Urothelium cell line (cell line): ENCODE measurements at regions not wholly inside any gene's neighbourhood (a gene's known extent, or its start where the extent isn't known, plus 50 kb on each side); places are given as distances from the start of the nearest gene placed in this dataset.

Experiments used
- DNase-seq: peaks from one replicate; pipeline ENCODE4 v3.0.0; 2011; ENCODE audit warnings: low spot score, mixed read lengths
- FAIRE-seq: peaks from 2 replicates; lab custom pipeline; 2011; peaks lifted over from hg19 to GRCh38; lab: Jason Lieb, UNC

- DNase-seq (no peak), FAIRE-seq (no peak)
Observed at GRCh38 chr6:156392648-156393047, 384.5 kb upstream of the ARID1B start.

- FAIRE-seq (no peak), DNase-seq (no peak)
Observed at GRCh38 chr6:156391977-156392376, 385.2 kb upstream of the ARID1B start.

- DNase-seq = no peak
Observed at GRCh38 chr6:156391061-156391672, 386.0 kb upstream of the ARID1B start.

GRCh38 chr6:156390621-156391020 lies 386.6 kb upstream of the ARID1B start:
- no peak for FAIRE-seq
- DNase-seq = no peak

More at GRCh38 chr6:156391061-156391672, 386.0 kb upstream of the ARID1B start:
- FAIRE-seq = no peak

- no peak for DNase-seq
- no peak for FAIRE-seq
Observed at GRCh38 chr6:156389296-156389695, 387.9 kb upstream of the ARID1B start.

- DNase-seq (no peak), FAIRE-seq (no peak)
Observed at GRCh38 chr6:156387472-156387871, 389.7 kb upstream of the ARID1B start.

- FAIRE-seq = no peak
- no peak for DNase-seq
Observed at GRCh38 chr6:156383059-156383458, 394.1 kb upstream of the ARID1B start.

GRCh38 chr6:156379392-156380289 lies 397.5 kb upstream of the ARID1B start:
- DNase-seq (no peak), FAIRE-seq (no peak)

- FAIRE-seq (no peak), DNase-seq (no peak)
Observed at GRCh38 chr6:156378853-156379252, 398.3 kb upstream of the ARID1B start.

GRCh38 chr6:156376091-156376490 lies 401.1 kb upstream of the ARID1B start:
- FAIRE-seq (no peak), DNase-seq (no peak)

- no peak for DNase-seq
- no peak for FAIRE-seq
Observed at GRCh38 chr6:156359912-156360311, 417.3 kb upstream of the ARID1B start.

- FAIRE-seq = no peak
Observed at GRCh38 chr6:156352861-156353260, 424.3 kb upstream of the ARID1B start.

GRCh38 chr6:156351346-156351966 lies 425.7 kb upstream of the ARID1B start:
- no peak for FAIRE-seq

More at GRCh38 chr6:156352861-156353260, 424.3 kb upstream of the ARID1B start:
- no peak for DNase-seq

GRCh38 chr6:156350337-156350736 lies 426.8 kb upstream of the ARID1B start:
- no peak for DNase-seq
- FAIRE-seq = no peak

More at GRCh38 chr6:156351346-156351966, 425.7 kb upstream of the ARID1B start:
- no peak for DNase-seq

GRCh38 chr6:156348849-156349248 lies 428.3 kb upstream of the ARID1B start:
- no peak for DNase-seq
- FAIRE-seq = no peak

- no peak for DNase-seq
- no peak for FAIRE-seq
Observed at GRCh38 chr6:156348424-156348823, 428.8 kb upstream of the ARID1B start.

GRCh38 chr6:156347656-156348055 lies 429.5 kb upstream of the ARID1B start:
- DNase-seq (no peak), FAIRE-seq (no peak)

- DNase-seq = no peak
- no peak for FAIRE-seq
Observed at GRCh38 chr6:156347246-156347645, 429.9 kb upstream of the ARID1B start.

- FAIRE-seq = no peak
- DNase-seq = no peak
Observed at GRCh38 chr6:156345700-156346099, 431.5 kb upstream of the ARID1B start.

GRCh38 chr6:156344491-156344890 lies 432.7 kb upstream of the ARID1B start:
- FAIRE-seq (no peak), DNase-seq (no peak)

- no peak for DNase-seq
- no peak for FAIRE-seq
Observed at GRCh38 chr6:156337801-156338200, 439.4 kb upstream of the ARID1B start.

- DNase-seq (no peak), FAIRE-seq (no peak)
Observed at GRCh38 chr6:156336733-156337132, 440.4 kb upstream of the ARID1B start.
